ENCODE measurements at regions not wholly inside any gene's neighbourhood (a gene's known extent, or its start where the extent isn't known, plus 50 kb on each side); places are given as distances from the start of the nearest gene placed in this dataset.
"Not testable (repeated sequence)": the region's sequence is repeated elsewhere in the genome, so short reads cannot be mapped to it uniquely, and the experiment has no call there.

- Mint-ChIP-seq H3K4me1 (no peaks in the 10 kb centered on the region), H3K36me3 (no peaks in the 10 kb centered on the region), H3K4me3 (no peak overlapping the region), H3K27me3 (no peaks in the 10 kb centered on the region), H3K9me3 (peaks cover 0 to 11% (median 4%) of the 10 kb centered on the region in 11 donors), H3K27ac (no peak overlapping the region)
- ChIA-PET POLR2A (no interaction called here), CTCF (no interaction called here)
- intact Hi-C loops (cut with micrococcal nuclease): no loop called here
- no peak for DNase-seq
- no peaks in the 10 kb centered on the region for H3K36me3 ChIP-seq (ENCODE audit: control insufficient read depth in 2 of 3, insufficient read depth in 3 of 3, low read length in 3 of 3)
- no peaks in the 10 kb centered on the region for H3K9me3 ChIP-seq (ENCODE audit: control insufficient read depth in 2 of 3, low read length in 3 of 3)
- no peak overlapping the region for H3K27ac ChIP-seq (ENCODE audit: low read depth, low read length)
- no peaks in the 10 kb centered on the region for H3K27me3 ChIP-seq (ENCODE audit: control insufficient read depth in 2 of 2, insufficient read depth in 2 of 2, low read length in 2 of 2)
- H3K4me3 ChIP-seq (ENCODE audit: low read length): no peak overlapping the region
- no peak for ATAC-seq
- no peaks in the 10 kb centered on the region for H3K4me1 ChIP-seq (ENCODE audit: control insufficient read depth in 2 of 2, insufficient read depth in 2 of 2, low read length in 2 of 2)
Measured at GRCh38 chr5:51802551-51803184, 419.4 kb downstream of the ISL1 start.

- no peaks in the 10 kb centered on the region for H3K36me3 Mint-ChIP-seq
- ChIA-PET POLR2A (no interaction called here), CTCF (no interaction called here)
- no peak overlapping the region for H3K4me3 ChIP-seq (ENCODE audit: low read length)
- intact Hi-C loops (cut with micrococcal nuclease): no loop called here
- no peak overlapping the region for H3K4me3 Mint-ChIP-seq
- no peaks in the 10 kb centered on the region for H3K27me3 Mint-ChIP-seq
- no peaks in the 10 kb centered on the region for H3K9me3 ChIP-seq (ENCODE audit: control insufficient read depth in 2 of 3, low read length in 3 of 3)
- no peaks in the 10 kb centered on the region for H3K4me1 Mint-ChIP-seq
- no peak overlapping the region for H3K27ac ChIP-seq (ENCODE audit: low read depth, low read length)
- no peak for DNase-seq
- H3K27ac Mint-ChIP-seq: no peak overlapping the region
- ATAC-seq: no peak
- H3K4me1 ChIP-seq (ENCODE audit: control insufficient read depth in 2 of 2, insufficient read depth in 2 of 2, low read length in 2 of 2): no peaks in the 10 kb centered on the region
- H3K36me3 ChIP-seq (ENCODE audit: control insufficient read depth in 2 of 3, insufficient read depth in 3 of 3, low read length in 3 of 3): no peaks in the 10 kb centered on the region
- peaks cover 0 to 9% (median 4%) of the 10 kb centered on the region in 11 donors for H3K9me3 Mint-ChIP-seq
- no peaks in the 10 kb centered on the region for H3K27me3 ChIP-seq (ENCODE audit: control insufficient read depth in 2 of 2, insufficient read depth in 2 of 2, low read length in 2 of 2)
Measured at GRCh38 chr5:51806677-51807076, 423.4 kb downstream of the ISL1 start.

- ChIA-PET CTCF (no interaction called here), POLR2A (no interaction called here)
- Histone ChIP-seq H3K4me1 (ENCODE audit: control insufficient read depth in 2 of 2, insufficient read depth in 2 of 2, low read length in 2 of 2) (no peaks in the 10 kb centered on the region), H3K4me3 (ENCODE audit: low read length) (no peak overlapping the region), H3K36me3 (ENCODE audit: control insufficient read depth in 2 of 3, insufficient read depth in 3 of 3, low read length in 3 of 3) (no peaks in the 10 kb centered on the region), H3K27me3 (ENCODE audit: control insufficient read depth in 2 of 2, insufficient read depth in 2 of 2, low read length in 2 of 2) (no peaks in the 10 kb centered on the region), H3K27ac (ENCODE audit: low read depth, low read length) (no peak overlapping the region), H3K9me3 (ENCODE audit: control insufficient read depth in 2 of 3, low read length in 3 of 3) (peaks cover 0 to 3% (median 0%) of the 10 kb centered on the region in 3 experiments)
- no peaks in the 10 kb centered on the region for H3K27me3 Mint-ChIP-seq
- H3K9me3 Mint-ChIP-seq: peaks cover 0 to 6% (median 2%) of the 10 kb centered on the region in 11 donors
- no peak overlapping the region for H3K4me3 Mint-ChIP-seq
- no peaks in the 10 kb centered on the region for H3K36me3 Mint-ChIP-seq
- intact Hi-C loops (cut with micrococcal nuclease): no loop called here
- H3K27ac Mint-ChIP-seq: no peak overlapping the region
- ATAC-seq: no peak
- no peaks in the 10 kb centered on the region for H3K4me1 Mint-ChIP-seq
- DNase-seq: no peak
Measured at GRCh38 chr5:51810592-51810991, 427.3 kb downstream of the ISL1 start.

- no peak for ATAC-seq
- CTCF ChIA-PET: no interaction called here
- intact Hi-C loops (cut with micrococcal nuclease): no loop called here
Measured at GRCh38 chr5:51811883-51812471, 428.7 kb downstream of the ISL1 start.

GRCh38 chr5:51814817-51815216, 431.6 kb downstream of the ISL1 start:
- H3K4me1 Mint-ChIP-seq; H3K27ac ChIP-seq (ENCODE audit: low read depth, low read length); H3K4me3 ChIP-seq (ENCODE audit: low read length); intact Hi-C loops (cut with micrococcal nuclease); H3K4me3 Mint-ChIP-seq; H3K27me3 Mint-ChIP-seq; H3K36me3 ChIP-seq (ENCODE audit: control insufficient read depth in 2 of 3, insufficient read depth in 3 of 3, low read length in 3 of 3); H3K9me3 ChIP-seq (ENCODE audit: control insufficient read depth in 2 of 3, low read length in 3 of 3); ATAC-seq; DNase-seq; H3K27ac Mint-ChIP-seq; H3K36me3 Mint-ChIP-seq; H3K4me1 ChIP-seq (ENCODE audit: control insufficient read depth in 2 of 2, insufficient read depth in 2 of 2, low read length in 2 of 2); CTCF ChIA-PET; H3K27me3 ChIP-seq (ENCODE audit: control insufficient read depth in 2 of 2, insufficient read depth in 2 of 2, low read length in 2 of 2); POLR2A ChIA-PET: not testable (repeated sequence)
- H3K9me3 Mint-ChIP-seq: peaks cover 0 to 17% (median 2%) of the 10 kb centered on the region in 11 donors

More at GRCh38 chr5:51811883-51812471, 428.7 kb downstream of the ISL1 start:
- no peaks in the 10 kb centered on the region for H3K27me3 ChIP-seq (ENCODE audit: control insufficient read depth in 2 of 2, insufficient read depth in 2 of 2, low read length in 2 of 2)
- H3K4me1 Mint-ChIP-seq: no peaks in the 10 kb centered on the region
- no peak overlapping the region for H3K4me3 ChIP-seq (ENCODE audit: low read length)
- no peaks in the 10 kb centered on the region for H3K27me3 Mint-ChIP-seq
- H3K4me3 Mint-ChIP-seq: no peak overlapping the region
- H3K36me3 ChIP-seq (ENCODE audit: control insufficient read depth in 2 of 3, insufficient read depth in 3 of 3, low read length in 3 of 3): no peaks in the 10 kb centered on the region
- no peaks in the 10 kb centered on the region for H3K36me3 Mint-ChIP-seq
- POLR2A ChIA-PET: no interaction called here
- H3K27ac Mint-ChIP-seq: no peak overlapping the region
- DNase-seq: no peak
- no peaks in the 10 kb centered on the region for H3K4me1 ChIP-seq (ENCODE audit: control insufficient read depth in 2 of 2, insufficient read depth in 2 of 2, low read length in 2 of 2)
- peaks cover 0 to 12% (median 2%) of the 10 kb centered on the region in 11 donors for H3K9me3 Mint-ChIP-seq
- H3K9me3 ChIP-seq (ENCODE audit: control insufficient read depth in 2 of 3, low read length in 3 of 3): peaks cover 0 to 3% (median 0%) of the 10 kb centered on the region in 3 experiments
- no peak overlapping the region for H3K27ac ChIP-seq (ENCODE audit: low read depth, low read length)

- CTCF ChIA-PET: no interaction called here
- H3K27ac Mint-ChIP-seq: no peak overlapping the region
- no peak for ATAC-seq
Measured at GRCh38 chr5:51816427-51816826, 433.2 kb downstream of the ISL1 start.

GRCh38 chr5:51821697-51822096, 438.4 kb downstream of the ISL1 start:
- ChIA-PET CTCF (no interaction called here), POLR2A (no interaction called here)
- Mint-ChIP-seq H3K36me3 (no peaks in the 10 kb centered on the region), H3K27me3 (no peaks in the 10 kb centered on the region), H3K4me1 (no peaks in the 10 kb centered on the region), H3K4me3 (no peak overlapping the region), H3K27ac (no peak overlapping the region), H3K9me3 (peaks cover 0 to 9% (median 2%) of the 10 kb centered on the region in 11 donors)
- no peaks in the 10 kb centered on the region for H3K27me3 ChIP-seq (ENCODE audit: control insufficient read depth in 2 of 2, insufficient read depth in 2 of 2, low read length in 2 of 2)
- no peaks in the 10 kb centered on the region for H3K4me1 ChIP-seq (ENCODE audit: control insufficient read depth in 2 of 2, insufficient read depth in 2 of 2, low read length in 2 of 2)
- ATAC-seq (no peak), DNase-seq (no peak)
- no peak overlapping the region for H3K4me3 ChIP-seq (ENCODE audit: low read length)
- intact Hi-C loops (cut with micrococcal nuclease): no loop called here
- no peaks in the 10 kb centered on the region for H3K36me3 ChIP-seq (ENCODE audit: control insufficient read depth in 2 of 3, insufficient read depth in 3 of 3, low read length in 3 of 3)
- H3K9me3 ChIP-seq (ENCODE audit: control insufficient read depth in 2 of 3, low read length in 3 of 3): peaks cover 0 to 3% (median 0%) of the 10 kb centered on the region in 3 experiments
- H3K27ac ChIP-seq (ENCODE audit: low read depth, low read length): no peak overlapping the region

More at GRCh38 chr5:51816427-51816826, 433.2 kb downstream of the ISL1 start:
- no peaks in the 10 kb centered on the region for H3K27me3 Mint-ChIP-seq
- no peaks in the 10 kb centered on the region for H3K27me3 ChIP-seq (ENCODE audit: control insufficient read depth in 2 of 2, insufficient read depth in 2 of 2, low read length in 2 of 2)
- peaks cover 0 to 17% (median 2%) of the 10 kb centered on the region in 11 donors for H3K9me3 Mint-ChIP-seq
- peaks cover 0 to 3% (median 3%) of the 10 kb centered on the region in 3 experiments for H3K9me3 ChIP-seq (ENCODE audit: control insufficient read depth in 2 of 3, low read length in 3 of 3)
- intact Hi-C loops (cut with micrococcal nuclease): no loop called here
- H3K27ac ChIP-seq (ENCODE audit: low read depth, low read length): no peak overlapping the region
- no peak for DNase-seq
- no peak overlapping the region for H3K4me3 ChIP-seq (ENCODE audit: low read length)
- POLR2A ChIA-PET: no interaction called here
- no peaks in the 10 kb centered on the region for H3K36me3 Mint-ChIP-seq
- no peaks in the 10 kb centered on the region for H3K36me3 ChIP-seq (ENCODE audit: control insufficient read depth in 2 of 3, insufficient read depth in 3 of 3, low read length in 3 of 3)
- no peaks in the 10 kb centered on the region for H3K4me1 Mint-ChIP-seq
- no peaks in the 10 kb centered on the region for H3K4me1 ChIP-seq (ENCODE audit: control insufficient read depth in 2 of 2, insufficient read depth in 2 of 2, low read length in 2 of 2)
- H3K4me3 Mint-ChIP-seq: no peak overlapping the region
